Right atrium auricular region (tissue), 2 donors: ENCODE measurements at regions not wholly inside any gene's neighbourhood (a gene's known extent, or its start where the extent isn't known, plus 50 kb on each side); places are given as distances from the start of the nearest gene placed in this dataset.

ENCODE experiments used
- DNase-seq: peaks from one replicate; pipeline ENCODE4 v3.0.0-alpha.2; 2019; ENCODE audit warnings: low spot score
- H3K27ac ChIP-seq, 2 donors: fragments of 200-600 bp; sonication (generic); 1 replicate in 1 of 2; 2 replicates in 1 of 2; pipeline ENCODE4 v1.5.1; 2016 to 2019
- H3K27me3 ChIP-seq, 2 donors: fragments of 200-600 bp; sonication (generic); one replicate each; pipeline versions ENCODE4 v1.5.1 to v1.6.0; 2017 to 2019
- H3K36me3 ChIP-seq: fragments of 200-600 bp; sonication (generic); one replicate; pipeline ENCODE4 v1.5.1; 2016
- H3K4me1 ChIP-seq, 2 donors: fragments of 200-600 bp; sonication (generic); one replicate each; pipeline versions ENCODE4 v1.5.1 to v1.6.0; 2017 to 2019
- H3K4me3 ChIP-seq, 2 donors: fragments of 200-600 bp; sonication (generic); 1 replicate in 1 of 2; 2 replicates in 1 of 2; pipeline ENCODE4 v1.5.1; 2017 to 2019; ENCODE audit warnings: mild to moderate bottlenecking in 1 of 2, moderate library complexity in 1 of 2
- H3K9me3 ChIP-seq, 2 donors: fragments of 200-600 bp; sonication (generic); one replicate each; pipeline ENCODE4 v1.5.1; 2019
- TF ChIP-seq, protein P1 (sequence below), 2 donors: fragments of 200-600 bp; sonication (generic); IDR thresholded peaks; one replicate each; pipeline ENCODE4 v1.5.1; 2019; ENCODE audit warnings: antibody characterized with exemption in 2 of 2

DNA sequence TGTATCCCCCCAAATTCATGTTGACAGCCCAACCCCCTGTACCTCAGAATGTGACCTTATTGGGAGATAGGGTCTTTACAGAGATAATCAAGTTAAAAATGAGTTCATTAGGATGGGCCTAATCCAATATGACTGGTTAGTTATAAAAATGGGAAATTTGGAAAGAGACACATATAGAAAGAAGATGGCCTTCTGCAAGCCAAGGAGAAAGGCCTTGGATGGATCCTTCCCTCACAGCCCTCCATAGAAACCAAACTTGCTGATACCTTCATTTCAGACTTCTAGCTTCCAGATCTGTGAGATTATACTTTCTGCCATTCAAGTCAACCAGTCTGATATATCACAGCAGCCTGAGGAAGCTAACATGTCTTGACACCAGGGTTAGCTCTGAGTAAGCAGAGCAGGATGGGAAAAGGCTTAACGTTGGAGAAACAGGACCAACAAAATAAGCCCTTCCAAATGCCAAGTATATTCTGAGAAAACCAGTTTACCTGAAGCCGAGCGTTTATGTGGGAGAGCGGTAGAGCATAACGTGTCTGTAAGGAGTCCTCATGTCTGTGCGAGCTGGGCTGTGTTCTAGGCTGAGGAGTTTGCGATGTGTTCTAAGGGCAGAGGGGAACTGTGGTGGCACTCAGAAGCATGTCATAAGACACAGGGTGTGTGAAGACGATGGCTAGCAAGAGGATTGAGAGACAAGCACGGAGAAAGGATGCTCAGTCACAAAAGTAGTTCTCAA is 206.1 kb downstream of the PIK3R1 start:
- TF ChIP-seq, protein P1, sequence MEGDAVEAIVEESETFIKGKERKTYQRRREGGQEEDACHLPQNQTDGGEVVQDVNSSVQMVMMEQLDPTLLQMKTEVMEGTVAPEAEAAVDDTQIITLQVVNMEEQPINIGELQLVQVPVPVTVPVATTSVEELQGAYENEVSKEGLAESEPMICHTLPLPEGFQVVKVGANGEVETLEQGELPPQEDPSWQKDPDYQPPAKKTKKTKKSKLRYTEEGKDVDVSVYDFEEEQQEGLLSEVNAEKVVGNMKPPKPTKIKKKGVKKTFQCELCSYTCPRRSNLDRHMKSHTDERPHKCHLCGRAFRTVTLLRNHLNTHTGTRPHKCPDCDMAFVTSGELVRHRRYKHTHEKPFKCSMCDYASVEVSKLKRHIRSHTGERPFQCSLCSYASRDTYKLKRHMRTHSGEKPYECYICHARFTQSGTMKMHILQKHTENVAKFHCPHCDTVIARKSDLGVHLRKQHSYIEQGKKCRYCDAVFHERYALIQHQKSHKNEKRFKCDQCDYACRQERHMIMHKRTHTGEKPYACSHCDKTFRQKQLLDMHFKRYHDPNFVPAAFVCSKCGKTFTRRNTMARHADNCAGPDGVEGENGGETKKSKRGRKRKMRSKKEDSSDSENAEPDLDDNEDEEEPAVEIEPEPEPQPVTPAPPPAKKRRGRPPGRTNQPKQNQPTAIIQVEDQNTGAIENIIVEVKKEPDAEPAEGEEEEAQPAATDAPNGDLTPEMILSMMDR (IDR thresholded peaks at IDR 0.05) = no peak
- DNase-seq = no peak
- H3K4me1 ChIP-seq = peaks cover 0 to 22% of the 10 kb centered on the region in 2 donors
- H3K4me3 ChIP-seq = no peak overlapping the region
- H3K9me3 ChIP-seq = no peaks in the 10 kb centered on the region
- no peak overlapping the region for H3K27ac ChIP-seq
- no peaks in the 10 kb centered on the region for H3K27me3 ChIP-seq
- no peaks in the 10 kb centered on the region for H3K36me3 ChIP-seq

DNA sequence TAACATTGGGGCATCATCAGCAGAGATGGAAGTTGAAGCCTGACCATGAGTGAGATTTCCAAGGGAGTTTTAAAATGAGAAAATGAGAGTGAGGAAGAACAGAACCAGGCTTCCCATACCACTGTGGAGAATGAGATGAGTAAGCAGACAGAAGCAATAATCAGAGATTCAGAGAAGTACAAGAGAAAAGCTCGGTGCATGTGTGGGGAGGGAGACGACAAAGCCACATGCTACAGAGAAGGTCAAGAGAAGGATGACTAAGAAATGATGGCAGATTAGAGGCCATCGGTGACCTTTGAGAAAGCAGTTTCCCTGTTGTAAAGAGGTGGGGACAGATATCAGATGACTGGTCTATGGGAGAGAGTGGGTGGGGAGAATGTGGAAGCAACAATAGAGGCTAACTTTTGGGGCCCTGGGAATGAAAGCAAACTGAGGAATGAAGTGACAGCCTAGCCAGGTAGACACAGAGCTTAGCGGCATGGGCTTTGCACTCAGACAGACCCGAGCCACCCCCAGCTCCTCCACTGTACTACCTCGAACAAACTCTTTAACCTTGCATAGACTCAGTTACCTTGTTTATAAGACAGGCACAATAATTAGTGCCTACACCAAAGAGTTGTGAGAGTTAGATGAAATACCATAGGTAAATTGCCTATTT is 207.7 kb downstream of the PIK3R1 start:
- TF ChIP-seq, protein P1 (IDR thresholded peaks at IDR 0.05) = no peak
- H3K27me3 ChIP-seq = no peaks in the 10 kb centered on the region
- no peaks in the 10 kb centered on the region for H3K36me3 ChIP-seq
- DNase-seq = no peak
- H3K27ac ChIP-seq = no peak overlapping the region
- no peaks in the 10 kb centered on the region for H3K9me3 ChIP-seq
- peaks cover 0 to 19% of the 10 kb centered on the region in 2 donors for H3K4me1 ChIP-seq
- H3K4me3 ChIP-seq = no peak overlapping the region

DNA sequence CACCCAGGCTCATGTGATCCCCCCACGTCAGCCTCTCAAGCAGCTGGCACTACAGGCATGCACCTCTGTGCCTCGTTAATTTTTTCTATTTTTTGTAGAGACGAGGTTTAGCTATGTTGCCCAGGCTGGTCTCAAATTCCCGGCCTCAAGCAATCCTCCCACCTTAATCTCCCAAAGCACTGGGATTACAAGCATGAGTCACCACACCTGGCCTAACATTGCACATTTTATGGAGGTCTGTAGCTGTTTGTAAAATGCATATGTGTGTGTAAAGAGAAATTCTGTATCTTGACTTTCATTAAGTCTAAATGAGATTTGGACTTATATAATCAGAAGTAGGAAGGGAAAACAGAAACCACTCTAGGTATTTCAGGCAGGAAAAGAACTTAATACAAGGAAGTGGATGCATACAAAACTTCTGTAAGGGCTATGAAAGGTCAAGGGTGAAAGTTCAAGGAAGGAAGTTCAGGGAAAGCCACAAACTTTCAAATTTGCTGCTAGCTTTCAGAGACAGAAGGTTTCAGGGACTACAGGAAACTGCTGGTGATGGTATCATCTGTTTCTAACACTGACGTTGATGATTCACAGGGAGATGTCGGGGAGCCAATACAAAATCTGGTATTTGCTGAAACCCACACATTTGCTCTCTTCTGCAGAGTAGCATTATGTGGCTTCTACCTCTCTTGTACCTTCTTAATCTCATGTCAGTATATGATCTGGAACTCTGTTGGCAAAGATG is 209.4 kb downstream of the PIK3R1 start:
- Histone ChIP-seq H3K36me3 (no peaks in the 10 kb centered on the region), H3K27me3 (no peaks in the 10 kb centered on the region), H3K9me3 (no peaks in the 10 kb centered on the region), H3K4me1 (peaks cover 0 to 8% of the 10 kb centered on the region in 2 donors), H3K4me3 (no peak overlapping the region), H3K27ac (no peak overlapping the region)
- DNase-seq = no peak
- TF ChIP-seq, protein P1 (IDR thresholded peaks at IDR 0.05) = no peak

DNA sequence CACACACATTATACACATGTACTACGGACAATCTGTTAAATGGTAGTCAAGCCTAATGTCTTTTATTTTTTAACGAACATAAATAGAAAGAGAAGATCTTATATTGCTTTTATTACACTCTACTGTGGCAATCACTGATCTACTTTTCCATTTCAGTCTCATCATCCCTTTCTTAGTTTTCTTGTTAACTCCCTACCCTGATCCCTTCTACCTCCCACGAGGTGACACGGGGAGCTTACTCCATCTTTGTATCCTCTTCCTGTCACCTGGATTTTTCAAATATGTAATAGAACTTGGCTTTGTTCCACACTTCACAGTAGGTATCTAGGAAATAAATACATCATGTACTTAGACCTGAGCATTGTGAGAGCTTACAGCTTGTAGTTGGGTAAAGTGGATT is 211.0 kb downstream of the PIK3R1 start:
- no peak for DNase-seq

DNA sequence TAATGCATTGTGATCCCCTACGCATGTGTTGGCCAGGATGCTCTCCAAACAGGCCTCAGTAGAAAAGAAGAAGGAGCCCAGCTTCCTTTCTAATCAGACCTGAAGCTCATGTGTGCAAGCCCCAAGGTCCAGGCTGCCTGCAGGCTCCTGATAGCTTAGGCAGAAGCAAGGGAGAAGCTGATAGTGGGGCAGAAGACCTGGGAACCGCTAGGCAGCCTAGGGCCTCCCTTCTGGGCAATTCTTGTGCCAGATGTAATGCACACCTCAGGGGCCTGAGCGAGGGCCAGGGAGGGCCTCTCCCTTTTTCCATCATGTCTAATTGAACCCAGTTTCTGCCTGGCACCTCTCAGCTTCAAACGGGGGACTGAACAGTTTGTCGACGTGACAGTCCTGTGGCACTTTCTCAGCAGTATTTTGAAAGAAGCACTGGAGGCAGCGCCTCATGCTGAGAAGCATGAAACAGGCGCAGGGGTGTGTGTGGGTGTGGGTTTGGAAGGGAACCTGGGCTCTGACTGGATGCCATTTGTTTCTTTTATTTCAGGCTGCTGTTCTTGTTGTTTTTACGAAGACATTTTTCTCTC is 212.8 kb downstream of the PIK3R1 start:
- H3K4me1 ChIP-seq = peaks cover 0 to under 1% of the 10 kb centered on the region in 2 donors
- no peak overlapping the region for H3K4me3 ChIP-seq
- TF ChIP-seq, protein P1 (IDR thresholded peaks at IDR 0.05) = no peak
- H3K36me3 ChIP-seq = no peaks in the 10 kb centered on the region
- no peak for DNase-seq
- no peaks in the 10 kb centered on the region for H3K9me3 ChIP-seq
- H3K27ac ChIP-seq = no peak overlapping the region
- no peaks in the 10 kb centered on the region for H3K27me3 ChIP-seq

More for the DNA sequence above, 211.0 kb downstream of the PIK3R1 start:
- Histone ChIP-seq H3K36me3 (no peaks in the 10 kb centered on the region), H3K27me3 (no peaks in the 10 kb centered on the region), H3K27ac (no peak overlapping the region), H3K4me3 (no peak overlapping the region), H3K4me1 (no peaks in the 10 kb centered on the region), H3K9me3 (no peaks in the 10 kb centered on the region)
- TF ChIP-seq, protein P1 (IDR thresholded peaks at IDR 0.05) = no peak
